SU-DHL-6 (cell line): ENCODE measurements at regions not wholly inside any gene's neighbourhood (a gene's known extent, or its start where the extent isn't known, plus 50 kb on each side); places are given as distances from the start of the nearest gene placed in this dataset.

Source experiments
- CTCF ChIP-seq: fragments of 200-600 bp; sonication (generic); IDR thresholded peaks from one replicate; pipeline ENCODE4 v1.5.1; 2017; ENCODE audit warnings: antibody characterized with exemption, mild to moderate bottlenecking, low read length, moderate library complexity; ENCODE audit not compliant: insufficient read depth, poor library complexity, severe bottlenecking
- EZH2phosphoT487 ChIP-seq: fragments of 200-600 bp; sonication (generic), shearing (Covaris generic); conservative IDR thresholded peaks from 2 replicates; pipeline ENCODE4 v1.6.1; 2018; ENCODE audit warnings: mild to moderate bottlenecking, antibody characterized with exemption, low read length, moderate library complexity, mixed read lengths

- no peak for TF ChIP-seq CTCF
- TF ChIP-seq EZH2phosphoT487: no peak
These were observed 62.9 kb upstream of the ADAMTS16 start for GRCh38 chr5:5077236-5077635.
